Heart left ventricle (tissue), 13 donors: ENCODE measurements at regions not wholly inside any gene's neighbourhood (a gene's known extent, or its start where the extent isn't known, plus 50 kb on each side); places are given as distances from the start of the nearest gene placed in this dataset.

ENCODE experiments used
- POLR2A ChIP-seq, 2 donors: fragments of 450-650 bp; IDR thresholded peaks; one replicate each; pipeline ENCODE4 v1.6.1; 2017; ENCODE audit warnings: antibody characterized with exemption in 2 of 2, mild to moderate bottlenecking in 2 of 2, moderate library complexity in 2 of 2
- TF ChIP-seq, protein P1 (sequence below), 12 donors: fragments of 200-600 bp; sonication (generic) in 4 of 12; IDR thresholded peaks; one replicate each; pipeline versions ENCODE4 v1.5.0 to v1.8.0; 2018 to 2022; ENCODE audit warnings: antibody characterized with exemption in 12 of 12, mild to moderate bottlenecking in 5 of 12
- donor health status: ischemic (EF 13 %, LVEDD 7.1; RV severe dilation, severe dysfunction).
- donor health status: DM: no; HTN: yes; CAD: no.
- donor health status: DM: no; HTN: no; CAD: no.
- donor health status: ischemic (EF 25% LVEDD 6.9; RV normal size, moderate dysfunction).
- donor health status: ischemic (EF 25% LVEDD 5.7; RV mildly dilated, moderate dysfunction).
- donor health status: ischemic (EF 35%, LVEDD 5.7; RV mildly dilated, moderate dysfunction).
- donor health status: nonischemic (EF 11% LVEDD 7.7; RV severe dilation, severe dysfunction).
- donor health status: DM: yes; HTN: yes; CAD: no.
- donor health status: PGD.
- donor health status: ischemic (EF 29% LVEDD 5.4; RV normal size, mild dysfunction).
- donor health status: nonischemic (EF 23%, LVEDD 6.1; RV moderate dilation, normal function).

GRCh38 chr3:146701246-146701645 lies 96.1 kb upstream of the PLSCR5 start:
- TF ChIP-seq, protein P1, sequence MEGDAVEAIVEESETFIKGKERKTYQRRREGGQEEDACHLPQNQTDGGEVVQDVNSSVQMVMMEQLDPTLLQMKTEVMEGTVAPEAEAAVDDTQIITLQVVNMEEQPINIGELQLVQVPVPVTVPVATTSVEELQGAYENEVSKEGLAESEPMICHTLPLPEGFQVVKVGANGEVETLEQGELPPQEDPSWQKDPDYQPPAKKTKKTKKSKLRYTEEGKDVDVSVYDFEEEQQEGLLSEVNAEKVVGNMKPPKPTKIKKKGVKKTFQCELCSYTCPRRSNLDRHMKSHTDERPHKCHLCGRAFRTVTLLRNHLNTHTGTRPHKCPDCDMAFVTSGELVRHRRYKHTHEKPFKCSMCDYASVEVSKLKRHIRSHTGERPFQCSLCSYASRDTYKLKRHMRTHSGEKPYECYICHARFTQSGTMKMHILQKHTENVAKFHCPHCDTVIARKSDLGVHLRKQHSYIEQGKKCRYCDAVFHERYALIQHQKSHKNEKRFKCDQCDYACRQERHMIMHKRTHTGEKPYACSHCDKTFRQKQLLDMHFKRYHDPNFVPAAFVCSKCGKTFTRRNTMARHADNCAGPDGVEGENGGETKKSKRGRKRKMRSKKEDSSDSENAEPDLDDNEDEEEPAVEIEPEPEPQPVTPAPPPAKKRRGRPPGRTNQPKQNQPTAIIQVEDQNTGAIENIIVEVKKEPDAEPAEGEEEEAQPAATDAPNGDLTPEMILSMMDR (IDR thresholded peaks at IDR 0.05) = no peak
- no peak for TF ChIP-seq POLR2A (IDR thresholded peaks at IDR 0.05)
